HG02973 (cell line): ENCODE measurements at regions not wholly inside any gene's neighbourhood (a gene's known extent, or its start where the extent isn't known, plus 50 kb on each side); places are given as distances from the start of the nearest gene placed in this dataset.
"Not testable (repeated sequence)": the region's sequence is repeated elsewhere in the genome, so short reads cannot be mapped to it uniquely, and the experiment has no call there.

ENCODE experiments used
- ATAC-seq: cut with Tn5 transposase; IDR thresholded peaks from one replicate; pipeline ENCODE4 v1.9.1; 2021; ENCODE audit warnings: moderate library complexity; ENCODE audit not compliant: unreplicated experiment

DNA sequence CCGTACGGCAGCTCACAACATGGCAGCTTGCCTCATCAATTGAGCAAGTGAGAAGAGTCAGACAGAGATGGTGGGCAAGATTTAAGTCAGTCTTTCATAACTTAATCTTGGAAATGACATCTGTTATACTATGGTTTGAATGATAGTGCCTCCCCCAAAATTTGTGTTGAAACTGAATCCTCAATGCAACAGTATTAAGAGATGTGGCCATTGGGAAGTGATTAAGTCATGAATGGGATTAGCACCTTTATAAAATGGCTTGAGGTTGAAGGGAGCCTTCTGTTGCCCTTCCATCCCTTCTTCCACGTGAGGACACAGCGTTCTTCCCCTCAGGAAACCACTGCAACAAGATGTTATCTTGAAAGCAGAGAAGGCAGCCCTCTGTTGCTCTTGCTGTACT is 124.2 kb downstream of the C12orf75 start:
- no peak for ATAC-seq

DNA sequence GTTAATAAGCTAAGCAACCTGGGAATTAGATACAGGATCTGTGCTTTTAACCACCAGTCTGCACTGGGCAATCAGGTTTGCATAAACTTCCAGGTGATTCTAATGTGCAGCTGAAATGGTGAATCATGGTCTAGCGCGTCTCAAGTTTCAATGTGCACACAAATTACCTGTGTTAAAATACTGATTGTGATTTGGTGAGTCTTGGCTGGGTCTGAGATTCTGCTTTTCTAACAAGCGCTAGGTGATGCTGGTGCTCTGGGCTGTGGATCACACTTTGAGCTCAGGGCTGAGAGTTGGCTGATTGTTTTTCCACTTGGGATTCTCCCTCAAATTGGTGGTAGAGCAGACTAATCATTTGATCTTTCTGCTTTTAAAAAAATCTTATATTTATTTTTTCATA is 124.8 kb downstream of the C12orf75 start:
- no peak for ATAC-seq

DNA sequence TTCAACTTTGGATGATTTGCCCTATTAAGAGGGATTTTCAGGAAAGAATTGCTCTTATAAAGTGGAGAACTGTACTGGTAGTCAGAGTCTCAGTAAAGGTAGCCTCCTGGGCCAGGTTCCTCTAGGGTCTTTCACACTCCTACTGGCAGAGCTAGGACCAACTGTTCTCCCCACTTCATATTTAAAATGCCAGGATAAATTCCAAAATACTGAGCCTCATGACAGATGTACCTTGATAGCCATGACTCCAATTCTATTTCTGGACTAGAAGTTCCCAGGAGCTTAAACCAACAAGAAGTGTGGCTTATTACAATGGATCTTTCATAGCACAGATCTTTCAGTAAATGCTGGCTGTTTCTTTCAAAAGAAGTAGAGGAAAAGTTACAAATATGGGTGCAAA is 126.5 kb downstream of the C12orf75 start:
- ATAC-seq, result no peak

DNA sequence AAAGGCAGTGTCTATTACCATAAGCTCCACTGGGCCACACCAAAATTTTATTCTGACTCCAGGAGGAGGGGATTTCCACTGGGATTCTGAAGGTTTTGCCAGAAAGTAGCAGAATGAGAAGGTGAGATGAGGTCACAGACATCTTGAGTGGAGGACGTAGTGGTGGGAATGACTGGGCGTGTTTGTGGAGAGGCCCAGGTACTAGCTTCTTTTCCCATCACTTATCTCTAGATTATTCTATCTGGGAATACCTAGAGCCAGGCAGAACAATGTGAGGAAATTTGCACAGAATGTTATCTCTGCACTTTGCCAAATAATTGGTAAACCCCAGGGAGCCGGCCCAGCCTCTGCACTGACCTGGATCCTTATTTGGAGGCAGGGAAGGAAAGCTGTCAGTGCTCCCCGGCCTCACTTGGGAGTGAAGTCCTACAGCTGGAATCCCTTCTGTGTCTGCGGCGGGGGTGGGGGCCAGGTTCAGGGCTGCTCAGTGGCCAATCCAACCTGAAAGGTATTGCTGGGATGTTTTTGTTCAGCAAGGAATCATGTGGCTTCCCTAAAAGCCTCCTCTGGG is 129.4 kb downstream of the C12orf75 start:
- no peak for ATAC-seq

DNA sequence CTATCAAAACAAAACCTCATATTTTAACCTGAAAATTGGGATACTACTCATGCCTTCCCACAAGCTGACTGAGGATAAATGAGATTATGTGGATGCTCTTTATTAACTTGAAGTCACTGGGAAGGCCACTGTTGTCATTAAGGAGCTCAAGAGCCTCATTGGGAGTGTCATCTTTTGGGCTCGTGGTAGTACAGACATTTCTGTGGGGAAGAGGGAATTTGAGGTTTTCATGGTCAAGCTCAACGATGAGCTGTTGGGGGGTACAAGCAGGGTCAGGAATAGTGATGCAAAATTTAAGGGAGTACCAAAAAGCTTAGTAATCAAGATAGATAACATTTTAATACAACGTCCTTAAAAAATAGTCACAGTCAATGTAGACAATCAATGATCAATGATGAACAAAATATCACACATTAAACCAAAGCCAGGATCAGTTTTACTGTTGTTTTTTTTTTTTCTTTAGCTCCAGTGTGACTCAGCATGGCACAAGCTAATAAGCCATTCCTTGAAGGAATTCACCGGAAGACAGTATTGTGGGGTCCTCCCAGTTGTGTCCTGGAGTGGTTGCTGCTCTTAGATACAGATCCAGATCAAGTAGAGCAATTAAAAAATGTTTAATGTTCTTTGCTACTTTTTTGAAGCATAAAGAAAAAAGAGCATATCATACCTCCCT is 130.9 kb downstream of the C12orf75 start:
- no peak for ATAC-seq

DNA sequence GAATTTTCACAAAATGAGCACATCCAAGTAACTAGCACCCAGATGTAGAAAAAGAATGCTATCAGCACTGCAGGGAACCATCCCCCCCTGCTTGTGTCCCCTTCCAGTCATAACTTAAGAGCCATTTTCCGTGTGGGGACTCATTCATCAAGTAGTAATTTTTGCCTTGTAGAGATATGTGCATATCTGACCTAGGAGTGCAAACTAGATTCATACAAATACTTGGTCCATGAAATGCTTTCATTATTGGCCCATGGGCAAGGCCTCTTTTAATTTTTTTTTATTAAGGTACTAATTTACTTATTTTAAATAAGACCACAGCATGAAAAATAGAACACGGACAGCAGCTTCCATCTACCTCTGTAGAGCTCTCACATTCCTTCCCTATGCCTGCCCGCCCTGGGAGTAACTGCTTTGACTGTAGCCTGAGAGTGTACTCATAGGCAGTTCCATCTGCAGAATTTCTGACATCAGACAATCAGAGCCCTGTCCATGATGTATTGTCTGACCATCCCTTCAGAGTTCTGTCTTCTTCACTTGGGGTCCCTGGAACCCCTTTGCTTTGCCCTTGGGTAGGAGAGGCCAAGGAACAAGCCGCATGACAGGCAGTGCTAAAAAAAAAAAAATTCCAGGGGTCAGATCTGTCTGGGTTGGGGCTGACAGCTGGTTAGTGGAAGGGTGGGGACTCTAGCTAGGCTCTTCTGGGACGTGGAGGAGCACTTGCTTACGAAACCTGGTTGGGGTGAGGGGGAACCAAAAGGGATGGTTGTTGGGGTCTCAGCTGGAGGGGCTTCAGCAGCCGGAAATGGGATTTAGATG is 131.7 kb downstream of the C12orf75 start:
- no peak for ATAC-seq

DNA sequence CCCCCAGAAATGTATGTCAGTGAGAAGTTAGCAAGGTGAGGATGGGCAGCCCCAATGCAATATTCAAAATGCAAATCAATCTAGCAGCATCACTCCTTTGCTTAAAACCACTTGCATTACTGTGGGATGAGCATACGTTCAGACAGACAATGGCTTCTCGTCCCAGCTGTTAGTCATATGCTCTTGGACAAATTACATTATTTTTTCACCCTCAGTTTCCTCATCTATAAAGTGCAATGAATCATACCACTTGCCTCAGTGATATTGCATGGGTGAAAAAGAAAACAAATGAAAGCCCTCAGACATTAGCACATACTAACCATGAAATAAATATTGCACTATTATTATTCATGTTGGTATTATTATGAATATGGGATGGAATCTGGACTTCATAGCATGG is 132.3 kb downstream of the C12orf75 start:
- ATAC-seq, result no peak

DNA sequence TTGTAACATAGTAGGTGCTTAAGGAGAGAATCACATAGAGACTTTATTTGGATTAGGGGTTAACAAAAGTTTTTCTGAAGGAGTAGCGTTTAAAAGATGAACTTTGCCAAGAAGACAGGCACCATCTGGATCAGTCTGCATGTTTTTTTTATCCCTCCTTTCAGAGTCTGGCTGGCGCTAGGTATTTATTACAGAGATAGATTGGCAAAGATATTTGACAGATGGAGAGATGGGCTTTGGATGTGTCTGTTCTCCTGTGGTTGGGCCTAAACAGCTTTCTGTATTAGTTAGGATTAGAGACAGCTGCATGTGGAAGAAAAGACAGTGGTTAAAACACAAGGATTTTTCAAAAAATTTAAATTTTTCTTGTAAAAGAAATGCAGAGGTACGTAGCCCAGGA is 133.9 kb downstream of the C12orf75 start:
- ATAC-seq, result no peak

DNA sequence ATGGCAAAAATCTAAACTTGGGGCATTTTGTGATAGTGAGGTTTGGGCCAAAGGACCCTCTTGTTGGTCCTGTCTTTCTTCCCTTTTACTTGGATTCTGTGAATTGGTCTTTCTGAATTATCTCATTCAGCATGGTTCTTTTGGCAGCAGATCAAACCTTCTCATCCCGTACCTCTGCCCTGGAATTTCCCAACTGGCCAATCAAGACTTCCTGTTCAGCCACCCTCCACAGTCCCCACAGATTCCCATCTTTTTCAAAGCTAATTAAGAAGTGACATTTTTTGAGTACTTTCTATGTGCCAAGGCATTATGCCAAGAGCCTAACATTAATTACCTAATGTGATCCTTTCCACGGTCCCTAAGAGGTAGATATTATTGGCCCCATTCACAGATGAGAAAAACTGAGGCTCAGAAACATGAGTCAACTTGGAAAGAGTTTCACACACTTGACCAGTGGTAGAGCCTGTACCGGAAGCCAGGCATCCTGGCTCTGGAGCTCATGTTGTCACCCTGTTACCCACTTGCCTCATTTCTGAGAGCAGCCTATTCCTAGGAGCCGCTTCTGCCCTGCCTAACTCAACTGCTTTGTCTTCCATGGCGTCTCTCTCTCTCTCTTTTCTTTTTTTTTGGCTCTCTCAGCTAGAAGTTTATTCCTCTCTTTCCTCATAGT is 135.9 kb downstream of the C12orf75 start:
- no peak for ATAC-seq

DNA sequence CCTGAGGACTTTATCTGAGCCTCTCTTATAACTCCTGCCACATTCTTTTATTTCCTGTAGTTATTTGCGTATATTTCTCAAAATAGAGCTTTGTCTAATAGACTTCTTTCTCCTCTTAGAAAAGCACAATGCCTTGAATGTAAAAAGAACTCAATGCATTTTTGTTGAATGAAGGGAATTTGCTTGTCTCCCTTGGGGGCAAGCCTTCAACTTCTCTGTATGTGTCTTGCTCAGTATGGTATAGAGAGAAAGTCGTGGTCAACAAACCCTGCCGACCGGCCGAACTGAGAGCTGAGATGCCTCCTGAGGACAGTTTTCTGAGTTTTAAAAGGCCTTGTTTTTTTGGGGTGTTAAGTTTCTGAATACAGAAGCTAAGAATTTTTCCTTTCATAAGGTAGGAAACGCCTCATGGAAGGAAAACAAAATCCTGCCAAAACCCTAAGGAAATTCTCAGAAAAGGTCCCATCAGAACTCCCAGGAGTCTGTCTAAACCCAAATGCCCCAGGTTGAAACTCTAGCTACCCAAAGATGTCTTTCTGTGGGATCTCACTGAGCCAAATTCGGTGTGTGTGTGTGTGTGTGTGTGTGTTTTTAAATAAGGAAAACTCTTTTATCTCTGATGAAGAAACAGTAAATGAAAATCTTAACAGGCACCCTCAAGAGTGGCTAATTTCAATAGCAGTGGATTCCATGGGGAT is 136.6 kb downstream of the C12orf75 start:
- ATAC-seq, result no peak

DNA sequence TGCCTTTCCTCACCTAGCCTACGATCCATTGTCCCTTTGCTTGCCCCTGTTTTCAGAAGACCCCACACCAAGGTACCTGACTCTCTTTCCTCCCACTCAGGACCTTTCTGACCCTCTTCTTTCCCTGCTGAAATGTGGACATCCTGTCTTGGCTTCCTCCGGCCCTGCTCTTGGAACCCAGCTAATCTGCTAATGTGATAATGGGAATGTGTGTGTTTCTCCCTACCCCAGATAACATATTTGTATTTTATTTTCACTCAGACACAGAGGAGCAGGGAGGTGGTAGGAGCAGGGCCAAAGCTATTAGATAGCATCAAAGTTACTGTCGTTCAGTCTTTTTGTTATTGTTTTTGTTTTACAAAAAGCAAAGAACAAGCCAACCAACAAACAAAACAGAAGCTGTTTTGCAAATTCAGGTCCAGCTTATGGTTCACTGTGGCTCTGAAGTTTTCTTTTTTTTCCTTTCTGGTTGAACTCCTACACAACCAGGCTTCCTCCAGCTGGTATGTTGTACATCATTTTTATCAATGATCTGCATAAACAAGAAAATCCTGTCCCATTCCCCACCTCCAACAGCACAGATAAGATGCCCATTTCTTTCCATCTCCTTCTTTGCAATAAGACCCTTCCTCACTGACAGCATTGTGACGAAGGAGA is 137.3 kb downstream of the C12orf75 start:
- ATAC-seq, result no peak

DNA sequence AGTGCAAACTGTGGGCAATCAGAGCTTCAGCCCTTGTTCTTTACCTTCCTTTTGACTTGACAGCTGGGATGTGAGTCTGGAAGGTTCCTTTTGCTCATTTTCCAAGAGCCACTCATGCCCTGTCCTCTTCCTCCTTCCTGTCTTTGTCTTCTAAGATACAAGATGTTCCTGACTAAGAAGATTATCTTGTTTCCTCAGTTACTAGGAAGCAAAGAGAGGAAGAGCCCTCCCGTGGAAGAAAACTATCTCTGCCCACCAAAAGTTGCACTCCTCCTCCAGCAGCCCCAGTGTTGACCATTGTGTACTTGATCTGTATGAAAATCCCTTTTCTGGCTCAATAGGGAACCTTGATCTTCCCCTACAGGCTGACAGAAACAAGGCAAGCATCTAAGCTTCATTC is 138.0 kb downstream of the C12orf75 start:
- ATAC-seq, result no peak

DNA sequence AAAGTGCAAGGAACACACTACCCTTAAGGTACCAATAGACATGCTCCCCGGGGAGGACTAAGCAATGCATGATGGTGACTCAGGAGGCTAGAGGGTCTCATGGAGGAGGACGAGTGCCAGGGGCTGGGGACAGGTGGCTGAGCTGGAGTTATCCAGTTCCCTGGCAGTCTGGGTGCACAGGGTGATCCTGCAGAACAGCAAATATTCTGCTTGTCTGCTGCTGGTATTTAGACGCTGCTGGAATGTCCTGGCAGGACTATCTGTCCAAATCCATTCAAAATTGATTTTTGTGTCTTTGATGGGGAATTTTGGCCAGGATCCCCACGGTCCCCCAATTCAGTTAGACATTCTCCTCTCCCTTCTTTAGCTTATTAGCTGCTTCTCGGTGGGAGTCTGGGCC is 138.7 kb downstream of the C12orf75 start:
- no peak for ATAC-seq

DNA sequence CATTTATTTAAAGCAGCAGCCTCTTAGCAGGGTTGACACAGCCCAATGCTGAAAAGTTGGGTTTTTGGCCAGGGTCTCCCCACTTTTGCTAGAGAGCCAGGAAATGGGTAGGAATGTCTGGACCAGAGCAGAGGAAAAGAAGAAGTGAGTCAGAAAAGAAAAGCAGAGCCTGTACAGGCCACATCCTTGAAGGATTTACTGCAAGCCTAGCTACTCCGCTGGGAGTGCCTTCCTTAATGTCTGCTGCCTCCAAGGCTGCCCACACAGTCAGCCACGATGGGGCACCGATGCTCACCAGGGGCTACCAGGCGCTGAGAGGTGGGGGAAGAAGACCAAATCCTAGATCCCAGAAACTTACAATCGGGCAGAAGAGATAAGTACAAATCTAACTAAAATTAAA is 139.2 kb downstream of the C12orf75 start:
- ATAC-seq, result no peak

DNA sequence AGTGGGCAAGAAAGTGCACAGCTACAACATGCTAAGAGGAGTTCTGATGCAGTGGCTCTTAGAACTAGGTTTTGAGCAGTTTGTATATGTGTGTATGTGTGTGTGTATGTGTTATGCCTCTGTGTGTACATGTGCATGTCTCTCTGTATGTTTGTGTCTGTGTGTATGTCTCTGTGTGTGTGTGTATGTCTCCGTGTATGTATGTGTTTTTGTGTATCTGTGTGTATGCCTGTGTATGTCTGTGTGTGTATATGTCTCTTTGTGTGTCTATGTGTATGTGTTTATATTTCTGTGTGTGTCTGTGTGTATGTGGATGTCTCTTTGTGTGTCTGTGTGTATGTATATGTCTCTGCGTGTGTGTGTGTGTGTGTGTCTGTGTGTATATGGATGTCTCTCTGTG is 139.6 kb downstream of the C12orf75 start:
- ATAC-seq, result no peak

DNA sequence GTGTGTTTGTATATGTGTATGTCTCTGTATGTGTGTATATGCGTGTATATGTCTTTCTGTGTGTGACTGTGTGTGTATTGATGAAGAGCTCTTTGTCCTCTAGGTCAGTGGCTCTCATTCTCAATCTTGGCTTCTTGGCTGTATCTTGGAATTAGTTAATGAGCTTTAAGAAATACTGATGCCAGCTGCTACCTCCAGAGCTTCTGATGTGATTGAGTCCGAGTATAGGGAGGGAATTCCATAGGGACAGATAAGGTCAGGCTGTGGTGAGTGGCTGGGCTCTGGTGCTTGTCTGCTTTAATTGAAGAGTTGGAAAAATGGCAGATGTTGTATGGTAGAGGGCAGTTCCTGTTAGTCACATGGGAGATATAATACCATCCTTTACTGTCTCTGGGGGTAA is 140.1 kb downstream of the C12orf75 start:
- ATAC-seq, result no peak

DNA sequence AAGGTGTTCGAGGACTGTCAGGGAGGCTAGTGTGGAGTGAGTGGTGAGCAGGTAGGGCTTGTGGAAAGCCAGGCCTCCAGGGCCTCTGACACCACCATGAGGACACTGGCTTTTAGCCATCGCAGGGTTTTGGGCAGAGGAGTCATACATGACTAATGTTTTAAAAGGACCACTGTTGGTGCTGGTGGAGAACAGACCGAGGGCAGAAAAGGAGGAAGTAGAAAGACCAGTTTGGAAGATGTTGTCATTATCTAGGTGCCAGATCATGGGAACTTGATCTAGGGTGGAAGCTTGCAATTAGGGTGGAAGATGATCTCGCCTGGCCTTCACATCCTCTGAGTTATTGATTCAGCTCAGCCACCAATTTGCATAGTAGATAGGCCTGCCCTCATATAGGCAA is 144.2 kb downstream of the C12orf75 start:
- ATAC-seq, result no peak

DNA sequence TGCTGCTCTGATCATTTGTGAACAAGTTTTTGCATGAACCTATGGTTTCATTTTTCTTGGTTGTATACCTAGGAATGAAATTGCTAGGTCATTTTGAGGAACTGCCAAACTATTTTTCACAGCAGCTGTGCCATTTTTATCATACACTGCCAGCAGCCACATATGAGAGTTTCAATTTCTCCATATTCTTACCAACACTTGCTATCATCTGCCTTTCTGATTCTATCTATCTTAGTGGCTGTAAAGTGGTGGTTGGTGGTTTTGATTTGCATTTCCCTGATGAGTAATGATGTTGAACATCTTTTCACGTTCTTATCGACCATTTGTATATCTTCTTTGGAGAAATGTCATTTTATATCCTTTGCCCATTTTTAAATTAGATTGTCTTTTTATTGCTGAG is 146.1 kb downstream of the C12orf75 start:
- peak; percentile 62 for ATAC-seq

DNA sequence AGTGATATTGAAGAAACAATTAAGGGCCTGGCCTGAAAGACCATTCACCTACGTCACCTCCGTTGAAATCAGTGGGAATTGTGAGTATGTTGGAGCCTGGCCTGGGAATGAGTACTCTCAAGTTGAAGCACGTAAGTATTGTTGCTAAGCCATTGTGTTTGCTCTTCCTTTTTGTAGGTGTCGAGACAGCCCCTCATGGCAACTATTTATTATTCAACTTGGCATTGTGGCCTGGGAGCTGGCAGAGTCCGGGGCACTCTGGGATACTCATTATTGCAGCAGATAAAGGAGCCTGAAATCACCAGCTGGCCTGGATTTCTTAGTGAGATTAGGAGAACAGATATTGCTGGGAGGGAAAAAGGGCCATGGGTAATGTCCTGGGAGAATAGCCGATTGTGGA is 147.4 kb downstream of the C12orf75 start:
- no peak for ATAC-seq

DNA sequence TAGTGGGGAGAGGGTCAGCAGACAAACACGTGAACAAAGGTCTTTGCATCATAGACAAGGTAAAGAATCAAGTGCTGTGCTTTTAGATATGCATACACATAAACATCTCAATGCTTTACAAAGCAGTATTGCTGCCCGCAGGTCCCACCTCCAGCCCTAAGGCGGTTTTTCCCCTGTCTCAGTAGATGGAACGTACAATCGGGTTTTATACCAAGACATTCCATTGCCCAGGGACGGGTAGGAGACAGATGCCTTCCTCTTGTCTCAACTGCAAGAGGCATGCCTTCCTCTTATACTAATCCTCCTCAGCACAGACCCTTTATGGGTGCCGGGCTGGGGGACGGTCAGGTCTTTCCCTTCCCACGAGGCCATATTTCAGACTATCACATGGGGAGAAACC is 148.3 kb downstream of the C12orf75 start:
- not testable (repeated sequence) for ATAC-seq

DNA sequence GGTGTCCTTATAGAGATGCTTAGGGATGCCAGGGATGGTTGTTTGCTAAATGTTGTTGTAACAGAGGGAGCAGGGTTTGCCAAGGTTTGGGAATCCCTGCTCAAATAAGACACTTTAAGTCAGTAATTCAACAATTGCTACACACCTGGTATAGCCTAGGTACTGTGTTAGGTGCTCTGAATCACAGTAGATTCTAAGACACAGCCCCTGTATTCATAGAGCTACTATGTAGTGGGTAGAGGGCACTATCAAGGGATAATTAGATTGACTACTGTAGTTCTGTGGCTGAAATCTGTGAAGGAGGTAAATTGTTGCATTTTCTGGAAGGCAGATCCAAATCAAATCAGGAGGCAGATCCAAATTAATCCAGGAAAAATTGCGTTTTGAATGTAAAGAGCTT is 149.2 kb downstream of the C12orf75 start:
- no peak for ATAC-seq
